SK-N-MC (cell line): ENCODE measurements at regions not wholly inside any gene's neighbourhood (a gene's known extent, or its start where the extent isn't known, plus 50 kb on each side); places are given as distances from the start of the nearest gene placed in this dataset.

ENCODE experiments used
- EZH2 ChIP-seq: fragments of 200-600 bp; sonication (generic); IDR thresholded peaks from one replicate; pipeline ENCODE4 v1.6.1; 2017; ENCODE audit warnings: antibody characterized with exemption
- POLR2AphosphoS5 ChIP-seq: IDR thresholded peaks from 2 replicates; pipeline ENCODE4 v1.6.1; 2012; ENCODE audit warnings: mild to moderate bottlenecking, low read depth, low read length, borderline replicate concordance

DNA sequence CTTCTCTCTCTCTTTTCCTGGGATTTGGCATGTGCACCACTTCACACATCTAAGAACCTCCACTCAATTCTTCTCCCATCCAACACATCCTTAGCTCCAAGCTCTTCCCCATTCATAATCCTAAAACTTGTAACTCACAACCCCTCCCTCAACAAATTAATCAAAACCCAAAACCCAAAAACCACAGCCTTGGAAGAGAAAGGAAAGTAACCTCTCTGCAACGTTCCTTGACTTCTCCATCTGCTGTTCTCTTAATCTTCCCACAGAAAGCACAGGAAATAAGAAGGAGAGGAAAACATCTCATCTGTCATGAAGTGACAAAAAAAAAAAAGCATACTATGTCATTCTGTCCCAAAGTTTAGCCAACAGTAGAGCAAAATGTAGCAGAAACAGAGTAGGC is 66.2 kb downstream of the DRD1 start:
- TF ChIP-seq POLR2AphosphoS5: no peak
- TF ChIP-seq EZH2: no peak
